ENCODE measurements at regions not wholly inside any gene's neighbourhood (a gene's known extent, or its start where the extent isn't known, plus 50 kb on each side); places are given as distances from the start of the nearest gene placed in this dataset.

DNA sequence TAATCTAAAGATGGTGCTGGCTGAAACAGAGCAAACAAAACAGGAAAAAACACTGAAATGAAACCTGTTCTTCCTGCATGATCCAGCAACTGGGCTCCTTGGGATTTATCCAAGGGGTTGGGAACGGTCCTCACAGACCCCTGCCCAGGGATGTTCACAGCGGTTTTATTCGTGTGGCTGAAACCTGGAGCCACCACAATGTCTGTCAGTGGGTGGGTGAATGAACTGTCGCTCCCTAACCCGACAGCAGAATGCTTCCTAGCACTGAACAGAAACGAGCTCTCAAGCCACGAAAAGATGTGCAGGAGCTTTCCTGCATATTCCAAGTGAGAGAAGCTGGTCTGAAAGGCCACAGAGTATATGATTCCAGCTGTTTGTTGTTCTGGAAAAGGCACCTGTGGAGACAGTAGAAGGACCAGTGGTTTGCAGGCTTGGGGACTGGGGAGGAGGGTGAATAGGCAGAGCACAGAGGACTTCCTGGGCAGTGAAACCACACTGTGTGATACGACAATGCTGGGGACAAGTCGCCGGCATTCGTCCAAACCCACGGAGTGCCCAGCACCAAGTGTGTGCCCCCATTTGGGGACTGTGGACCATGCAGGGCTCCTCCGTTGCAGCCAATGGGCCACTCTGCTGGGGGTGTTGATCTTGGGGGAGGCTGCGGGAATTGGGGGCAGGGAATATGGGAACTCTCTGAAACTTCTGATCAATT lies 73.9 kb downstream of the TEX29 start:
- FAIRE-seq: no peak

GRCh38 chr13:111395511-111396393 lies 75.3 kb downstream of the TEX29 start:
- no peak for FAIRE-seq

DNA sequence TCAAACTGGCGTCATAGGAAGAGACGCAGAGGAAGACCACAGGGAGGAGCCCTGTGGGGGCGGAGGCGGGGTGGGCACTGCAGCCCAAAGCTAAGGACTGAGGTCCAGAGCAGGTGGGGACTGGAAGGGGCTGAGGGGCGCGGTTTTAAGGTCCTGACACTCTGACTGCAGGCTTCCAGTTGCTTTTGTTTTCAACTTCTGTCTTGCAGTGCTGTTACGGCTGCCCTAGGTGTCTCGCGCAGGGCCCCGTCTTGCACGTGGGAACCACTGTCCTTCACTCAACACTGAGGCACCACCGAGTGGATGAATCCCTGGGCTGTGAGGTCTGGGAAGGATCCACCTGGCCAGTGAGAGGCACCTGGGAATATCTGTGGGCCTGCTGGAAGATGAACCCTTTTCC lies 76.0 kb downstream of the TEX29 start:
- no peak for FAIRE-seq

GRCh38 chr13:111397202-111397880 lies 76.9 kb downstream of the TEX29 start:
- FAIRE-seq: no peak

DNA sequence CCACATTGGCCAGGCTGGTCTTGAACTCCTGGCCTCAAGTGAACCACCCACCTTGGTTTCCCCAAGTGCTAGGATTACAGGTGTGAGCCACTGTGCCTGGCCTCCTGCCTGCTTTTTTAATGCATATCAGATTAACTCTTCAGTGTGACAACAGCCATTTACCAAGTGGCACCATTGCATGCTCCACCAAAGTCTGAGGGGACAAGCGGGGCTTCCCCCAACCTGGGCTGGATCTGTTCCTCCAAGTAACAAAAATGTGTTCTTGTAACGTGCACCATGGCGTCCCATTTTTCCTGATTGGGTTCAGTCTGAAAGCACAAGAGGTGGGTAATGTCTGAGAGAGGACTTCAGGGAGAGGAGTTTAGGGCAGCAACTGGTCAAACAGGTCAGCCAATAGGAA lies 77.8 kb downstream of the TEX29 start:
- no peak for FAIRE-seq

GRCh38 chr13:111398715-111399299 lies 78.4 kb downstream of the TEX29 start:
- FAIRE-seq: no peak

GRCh38 chr13:111399334-111399733 lies 78.9 kb downstream of the TEX29 start:
- FAIRE-seq: no peak

GRCh38 chr13:111399776-111400538 lies 79.5 kb downstream of the TEX29 start:
- FAIRE-seq: no peak

DNA sequence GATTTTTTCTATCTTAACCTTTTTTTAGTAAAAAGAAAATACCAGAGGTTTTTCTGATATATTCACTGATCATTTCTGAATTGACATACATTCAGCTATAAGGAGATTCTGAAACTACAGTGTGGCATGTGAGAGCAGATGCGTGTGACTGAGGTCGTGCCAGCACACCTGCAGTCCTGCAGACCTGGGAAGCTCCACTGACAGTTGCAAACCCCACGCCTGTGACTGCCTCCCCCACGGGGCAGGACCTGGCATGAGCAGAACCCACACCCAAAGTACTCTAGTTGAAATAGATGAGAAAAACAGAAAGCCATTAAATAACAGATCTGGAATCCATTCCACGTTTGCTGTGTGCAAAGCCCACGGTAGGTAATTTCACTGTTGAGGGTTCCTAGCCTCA lies 80.7 kb downstream of the TEX29 start:
- no peak for FAIRE-seq

DNA sequence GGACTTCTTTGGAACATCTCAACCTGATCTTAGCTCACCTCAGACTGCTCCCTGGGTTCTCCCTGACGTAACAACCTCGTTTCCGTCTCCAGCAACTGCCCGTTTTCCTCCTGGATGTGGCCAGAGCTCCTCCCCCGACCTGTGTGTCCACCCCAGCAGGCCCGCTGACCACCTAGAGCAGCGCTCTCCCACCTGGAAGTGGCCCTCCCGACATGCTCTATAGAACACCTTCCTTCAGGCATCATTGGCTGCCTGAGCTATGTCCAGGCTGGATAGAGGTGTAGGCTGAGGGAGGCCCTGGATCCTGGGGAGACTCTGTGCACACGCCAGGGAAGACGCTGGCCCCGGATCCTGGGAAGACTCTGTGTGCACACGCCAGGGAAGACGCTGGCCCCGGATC lies 81.3 kb downstream of the TEX29 start:
- no peak for FAIRE-seq

DNA sequence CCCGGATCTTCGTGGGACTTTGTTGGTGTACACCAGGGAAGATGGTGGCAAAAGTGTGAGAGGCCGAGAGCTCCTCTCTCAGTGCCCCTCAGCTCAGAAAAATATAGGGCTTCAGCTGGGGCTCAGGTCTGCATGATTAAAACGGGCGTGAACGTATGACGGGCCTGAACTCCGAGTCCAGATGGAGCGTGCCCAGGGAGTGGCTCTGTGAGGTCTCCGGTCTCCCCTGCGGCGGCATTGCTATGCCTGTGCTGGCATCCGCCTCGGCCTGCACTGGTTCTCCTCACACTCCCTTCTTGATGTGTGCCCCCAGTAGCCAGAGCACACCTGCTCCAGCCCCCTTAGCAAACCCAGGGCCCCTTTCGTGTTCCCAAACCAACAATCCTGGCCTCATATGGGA lies 82.0 kb downstream of the TEX29 start:
- FAIRE-seq: no peak

- no peak for FAIRE-seq
These were observed 82.8 kb downstream of the TEX29 start for GRCh38 chr13:111403266-111403665.

- FAIRE-seq: no peak
These were observed 84.3 kb downstream of the TEX29 start for GRCh38 chr13:111404746-111405145.

DNA sequence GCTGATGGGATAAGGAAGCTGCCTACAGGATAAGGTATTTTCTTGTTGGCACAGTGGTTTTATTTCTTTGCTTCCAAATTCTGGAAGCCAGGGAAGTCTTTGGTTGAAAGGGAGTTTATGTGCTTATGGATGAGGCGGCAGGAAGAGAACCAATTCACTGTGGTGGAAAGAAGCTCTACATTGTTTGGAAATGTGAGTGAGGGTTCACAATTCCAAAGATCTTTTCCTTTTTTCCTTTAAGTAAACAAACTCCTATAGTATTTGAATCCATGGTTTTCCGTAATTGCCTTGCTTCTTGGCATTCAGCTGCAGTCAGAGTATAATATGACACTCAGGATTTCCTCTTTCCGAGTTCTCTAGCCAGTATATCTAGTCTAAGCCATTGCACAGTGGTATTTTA lies 86.2 kb downstream of the TEX29 start:
- no peak for FAIRE-seq

GRCh38 chr13:111407381-111408131 lies 87.1 kb downstream of the TEX29 start:
- FAIRE-seq: no peak

- FAIRE-seq: no peak
These were observed 89.0 kb downstream of the TEX29 start for GRCh38 chr13:111409413-111409812.

- no peak for FAIRE-seq
These were observed 90.0 kb downstream of the TEX29 start for GRCh38 chr13:111410232-111411021.

DNA sequence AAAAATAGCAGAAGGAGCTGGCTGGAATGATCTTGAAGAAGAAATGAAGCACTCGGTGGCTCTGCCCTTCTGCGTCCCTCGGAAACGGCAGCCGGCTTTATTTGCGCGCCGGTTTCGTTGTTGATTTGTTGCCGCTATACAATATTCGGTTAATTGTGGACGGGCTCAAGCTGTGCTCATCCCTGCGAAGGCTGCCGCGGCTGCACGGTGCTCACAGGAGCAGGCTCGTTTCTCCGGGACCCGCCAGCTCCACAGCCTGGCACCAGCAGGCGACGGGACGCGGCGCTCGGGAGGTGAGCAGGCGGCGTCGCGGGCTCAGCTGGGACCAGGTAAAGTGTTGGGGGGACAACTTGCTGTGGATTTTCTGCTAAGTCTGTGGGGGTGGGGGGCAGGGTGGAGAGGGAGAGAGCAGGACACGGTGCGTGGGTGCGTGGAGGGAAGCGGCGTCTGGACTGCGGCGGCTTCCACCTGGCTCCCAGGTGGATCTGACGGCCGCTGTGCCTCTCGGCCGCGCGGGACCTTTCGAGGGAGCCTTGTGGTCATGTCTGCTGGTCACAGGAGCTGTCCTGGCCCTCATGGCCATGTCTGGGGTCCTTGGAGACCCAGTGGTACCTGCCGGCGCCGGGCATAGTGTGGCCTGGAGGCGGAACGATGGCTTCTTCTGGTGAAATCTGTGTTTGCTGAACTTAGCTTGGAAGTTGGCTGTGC lies 90.9 kb downstream of the TEX29 start:
- no peak for FAIRE-seq

- no peak for FAIRE-seq
These were observed 91.6 kb downstream of the TEX29 start for GRCh38 chr13:111411919-111412650.

Data from islet of Langerhans (tissue), 1 donor.